MM.1S (cell line): ENCODE measurements at regions not wholly inside any gene's neighbourhood (a gene's known extent, or its start where the extent isn't known, plus 50 kb on each side); places are given as distances from the start of the nearest gene placed in this dataset.

Source experiments
- DNase-seq: peaks from one replicate; pipeline ENCODE4 v3.0.0-alpha.2; 2015
- H2AFZ ChIP-seq: fragments of 300-600 bp; sonication (generic); 2 replicates; pipeline ENCODE4 v1.6.0; 2016; ENCODE audit warnings: antibody characterized with exemption, low read length
- H3F3A ChIP-seq: fragments of 300-600 bp; sonication (generic); 2 replicates; pipeline ENCODE4 v1.6.1; 2016; ENCODE audit warnings: mild to moderate bottlenecking, antibody characterized with exemption, low read length, moderate library complexity, mixed read lengths; ENCODE audit not compliant: insufficient read depth
- H3K27ac ChIP-seq: fragments of 300-600 bp; sonication (generic); 2 replicates; pipeline ENCODE4 v1.5.1; 2016; ENCODE audit warnings: mild to moderate bottlenecking, low read length
- H3K27me3 ChIP-seq: fragments of 300-600 bp; sonication (generic); replicated peaks from 2 replicates; pipeline ENCODE4 v1.6.0; 2016; ENCODE audit warnings: low read length; ENCODE audit not compliant: insufficient read depth
- H3K36me3 ChIP-seq: fragments of 300-600 bp; sonication (generic); replicated peaks from 2 replicates; pipeline ENCODE4 v1.6.1; 2016; ENCODE audit warnings: mild to moderate bottlenecking, low read length, mixed read lengths; ENCODE audit not compliant: insufficient read depth
- H3K4me1 ChIP-seq: fragments of 300-600 bp; sonication (generic); 2 replicates; pipeline ENCODE4 v1.6.1; 2016; ENCODE audit warnings: low read length, mixed read lengths
- H3K4me2 ChIP-seq: fragments of 300-600 bp; sonication (generic); 2 replicates; pipeline ENCODE4 v1.6.0; 2016; ENCODE audit warnings: low read depth, low read length
- H3K4me3 ChIP-seq: fragments of 300-600 bp; sonication (generic); 2 replicates; pipeline ENCODE4 v1.5.1; 2016; ENCODE audit warnings: low read length, mixed read lengths
- H3K79me2 ChIP-seq: fragments of 300-600 bp; sonication (generic); 2 replicates; pipeline ENCODE4 v1.6.1; 2016; ENCODE audit warnings: mixed run types, low read length, mixed read lengths
- H3K9ac ChIP-seq: fragments of 300-600 bp; sonication (generic); 2 replicates; pipeline ENCODE4 v1.6.1; 2016; ENCODE audit warnings: low read length, mixed read lengths
- H3K9me2 ChIP-seq: fragments of 300-600 bp; sonication (generic); replicated peaks from 2 replicates; pipeline ENCODE4 v1.6.1; 2016; ENCODE audit warnings: mild to moderate bottlenecking, low read length, mixed read lengths; ENCODE audit not compliant: insufficient read depth
- H3K9me3 ChIP-seq: fragments of 300-600 bp; sonication (generic); replicated peaks from 2 replicates; pipeline ENCODE4 v1.6.1; 2016; ENCODE audit warnings: mild to moderate bottlenecking, low read length, mixed read lengths; ENCODE audit not compliant: insufficient read depth
- H4K20me1 ChIP-seq: fragments of 300-600 bp; sonication (generic); 2 replicates; pipeline ENCODE4 v1.6.1; 2016; ENCODE audit warnings: mild to moderate bottlenecking, low read length, moderate library complexity, mixed read lengths; ENCODE audit not compliant: insufficient read depth
- CTCF ChIP-seq: fragments of 300-600 bp; sonication (generic); IDR thresholded peaks from 2 replicates; pipeline ENCODE4 v1.5.1; 2016; ENCODE audit warnings: antibody characterized with exemption, low read length, mixed read lengths
- EZH2 ChIP-seq: fragments of 300-600 bp; sonication (generic); optimal IDR thresholded peaks from 2 replicates; pipeline ENCODE3; 2017; ENCODE audit warnings: low read depth, mild to moderate bottlenecking, antibody characterized with exemption, low read length, mixed read lengths
- EZH2phosphoT487 ChIP-seq: fragments of 300-600 bp; sonication (generic); IDR thresholded peaks from 2 replicates; pipeline ENCODE4 v1.6.1; 2018; ENCODE audit warnings: antibody characterized with exemption, low read length

GRCh38 chr4:27894951-27895350 is 1034.3 kb downstream of the STIM2 start:
- no peaks in the 10 kb centered on the region for H3K9me3 ChIP-seq
- DNase-seq = no peak
- no peaks in the 10 kb centered on the region for H3K9me2 ChIP-seq
- no peaks in the 10 kb centered on the region for H3K4me1 ChIP-seq
- no peaks in the 10 kb centered on the region for H4K20me1 ChIP-seq
- no peak overlapping the region for H2AFZ ChIP-seq
- no peak overlapping the region for H3K4me2 ChIP-seq
- H3F3A ChIP-seq = no peaks in the 10 kb centered on the region
- no peak overlapping the region for H3K4me3 ChIP-seq
- H3K27ac ChIP-seq = no peak overlapping the region
- no peaks in the 10 kb centered on the region for H3K36me3 ChIP-seq
- H3K79me2 ChIP-seq = no peaks in the 10 kb centered on the region
- no peak overlapping the region for H3K9ac ChIP-seq
- no peaks in the 10 kb centered on the region for H3K27me3 ChIP-seq
- TF ChIP-seq EZH2 = no peak

GRCh38 chr4:27908356-27908755 is 1047.7 kb downstream of the STIM2 start:
- no peaks in the 10 kb centered on the region for H3K9me2 ChIP-seq
- TF ChIP-seq EZH2phosphoT487 (no peak), CTCF (no peak), EZH2 (no peak)
- H3K36me3 ChIP-seq = no peaks in the 10 kb centered on the region
- no peaks in the 10 kb centered on the region for H3F3A ChIP-seq
- H3K4me3 ChIP-seq = no peak overlapping the region
- H3K4me2 ChIP-seq = no peak overlapping the region
- no peaks in the 10 kb centered on the region for H3K4me1 ChIP-seq
- H3K9ac ChIP-seq = no peak overlapping the region
- H3K27me3 ChIP-seq = no peaks in the 10 kb centered on the region
- no peaks in the 10 kb centered on the region for H3K9me3 ChIP-seq
- DNase-seq = no peak
- no peaks in the 10 kb centered on the region for H3K79me2 ChIP-seq
- H4K20me1 ChIP-seq = no peaks in the 10 kb centered on the region
- no peak overlapping the region for H2AFZ ChIP-seq
- no peak overlapping the region for H3K27ac ChIP-seq

GRCh38 chr4:27910227-27910626 is 1049.6 kb downstream of the STIM2 start:
- H3K4me2 ChIP-seq = no peak overlapping the region
- H3K27me3 ChIP-seq = no peaks in the 10 kb centered on the region
- no peaks in the 10 kb centered on the region for H4K20me1 ChIP-seq
- no peaks in the 10 kb centered on the region for H3K36me3 ChIP-seq
- no peak for DNase-seq
- no peak overlapping the region for H2AFZ ChIP-seq
- H3K9ac ChIP-seq = no peak overlapping the region
- H3K79me2 ChIP-seq = no peaks in the 10 kb centered on the region
- TF ChIP-seq EZH2 = no peak
- no peak for TF ChIP-seq CTCF
- TF ChIP-seq EZH2phosphoT487 = no peak
- no peak overlapping the region for H3K27ac ChIP-seq
- H3K4me1 ChIP-seq = no peaks in the 10 kb centered on the region
- no peaks in the 10 kb centered on the region for H3K9me2 ChIP-seq
- H3K9me3 ChIP-seq = no peaks in the 10 kb centered on the region
- no peak overlapping the region for H3K4me3 ChIP-seq
- H3F3A ChIP-seq = no peaks in the 10 kb centered on the region

- no peaks in the 10 kb centered on the region for H4K20me1 ChIP-seq
- TF ChIP-seq CTCF (no peak), EZH2 (no peak), EZH2phosphoT487 (no peak)
These were observed 1050.4 kb downstream of the STIM2 start for GRCh38 chr4:27911047-27911446.

More at GRCh38 chr4:27911047-27911446, 1050.4 kb downstream of the STIM2 start:
- Histone ChIP-seq H3K4me1 (no peaks in the 10 kb centered on the region), H3K27me3 (no peaks in the 10 kb centered on the region), H3K79me2 (no peaks in the 10 kb centered on the region), H2AFZ (no peak overlapping the region), H3F3A (no peaks in the 10 kb centered on the region), H3K27ac (no peak overlapping the region), H3K9ac (no peak overlapping the region), H3K36me3 (no peaks in the 10 kb centered on the region), H3K4me3 (no peak overlapping the region), H3K9me3 (no peaks in the 10 kb centered on the region), H3K9me2 (no peaks in the 10 kb centered on the region), H3K4me2 (no peak overlapping the region)
- DNase-seq = no peak
